B cell (primary cell): ENCODE measurements at regions not wholly inside any gene's neighbourhood (a gene's known extent, or its start where the extent isn't known, plus 50 kb on each side); places are given as distances from the start of the nearest gene placed in this dataset.

Experiments
- ATAC-seq: fragments of 200-7000 bp; cut with Tn5 transposase; one replicate; pipeline ENCODE4 v1.10.0; 2021; ENCODE audit warnings: low read depth, mild to moderate bottlenecking, moderate number of reproducible peaks, moderate library complexity
- CTCF ChIA-PET: fragments of 350-600 bp; sonication (Branson Sonifier 250); formaldehyde crosslinking; loops from one replicate; lab custom pipeline; 2021; ENCODE audit warnings: antibody characterized with exemption, inconsistent platforms; lab: Charles Lee
- POLR2A ChIA-PET: fragments of 350-600 bp; sonication (Branson Sonifier 250); formaldehyde crosslinking; loops from one replicate; lab custom pipeline; 2021; ENCODE audit warnings: antibody characterized with exemption; lab: Charles Lee
- DNase-seq: peaks from one replicate; pipeline ENCODE4 v3.0.0; 2013
- H2AFZ ChIP-seq: 2 replicates; pipeline ENCODE4 v1.6.1; 2012; ENCODE audit warnings: mild to moderate bottlenecking, low read depth, low read length; ENCODE audit not compliant: insufficient read depth, poor library complexity, severe bottlenecking
- H3K27ac ChIP-seq, 2 donors: 1 replicate in 1 of 2; 2 replicates in 1 of 2; pipeline ENCODE4 v1.5.1; 2012 to 2013; ENCODE audit warnings: low read length in 2 of 2, mild to moderate bottlenecking in 2 of 2, moderate library complexity in 1 of 2
- H3K27me3 ChIP-seq, 4 experiments: fragments of 200-600 bp in 1 of 4; sonication (generic) in 1 of 4; replicated peaks in 1 of 4; 1 replicate in 2 of 4; 2 replicates in 2 of 4; pipeline versions ENCODE4 v1.6.1 to v1.7.0; 2013 to 2016; ENCODE audit warnings: low read length in 3 of 4, mild to moderate bottlenecking in 2 of 4, mixed read lengths in 1 of 4, moderate library complexity in 1 of 4; ENCODE audit not compliant: insufficient read depth in 4 of 4, control insufficient read depth in 3 of 4; ENCODE audit errors: control extremely low read depth in 1 of 4
- H3K36me3 ChIP-seq, 2 experiments: replicated peaks in 1 of 2; 1 replicate in 1 of 2; 2 replicates in 1 of 2; pipeline versions ENCODE4 v1.6.1 to v1.7.1; 2013; ENCODE audit warnings: low read length in 1 of 2; ENCODE audit not compliant: insufficient read depth in 2 of 2, control insufficient read depth in 1 of 2; ENCODE audit errors: control extremely low read depth in 1 of 2, extremely low read depth in 1 of 2
- H3K4me1 ChIP-seq, 2 donors: fragments of 200-600 bp in 1 of 2; sonication (generic) in 1 of 2; 1 replicate in 1 of 2; 2 replicates in 1 of 2; pipeline versions ENCODE4 v1.5.1 to v1.6.1; 2013 to 2017; ENCODE audit warnings: low read length in 2 of 2; ENCODE audit not compliant: control insufficient read depth in 2 of 2, insufficient read depth in 2 of 2
- H3K4me2 ChIP-seq: replicated peaks from 2 replicates; pipeline ENCODE3; 2012; ENCODE audit warnings: mild to moderate bottlenecking, low read depth, low read length; ENCODE audit not compliant: poor library complexity, severe bottlenecking
- H3K4me3 ChIP-seq, 5 experiments: fragments of 200-600 bp in 1 of 5; sonication (generic) in 1 of 5; 1 replicate in 3 of 5; 2 replicates in 2 of 5; pipeline versions ENCODE4 v1.5.1 to v1.7.0; 2011 to 2016; ENCODE audit warnings: low read length in 4 of 5, mild to moderate bottlenecking in 4 of 5, low read depth in 2 of 5, control low read depth in 1 of 5, moderate library complexity in 1 of 5; ENCODE audit not compliant: insufficient read depth in 1 of 5; ENCODE audit errors: control extremely low read depth in 1 of 5, extremely low read depth in 1 of 5
- H3K79me2 ChIP-seq: fragments of 200-600 bp; sonication (generic); one replicate; pipeline ENCODE4 v1.6.0; 2016; ENCODE audit warnings: low read length; ENCODE audit not compliant: control insufficient read depth, insufficient read depth
- H3K9ac ChIP-seq: fragments of 200-600 bp; sonication (generic); 2 replicates; pipeline ENCODE4 v1.6.1; 2017; ENCODE audit warnings: mild to moderate bottlenecking, low read length, moderate library complexity
- H3K9me3 ChIP-seq, 3 donors: one replicate each; pipeline versions ENCODE4 v1.6.1 to v1.7.1; 2013; ENCODE audit warnings: low read length in 2 of 3; ENCODE audit not compliant: control insufficient read depth in 2 of 3, insufficient read depth in 1 of 3; ENCODE audit errors: control extremely low read depth in 1 of 3
- H4K20me1 ChIP-seq: 2 replicates; pipeline ENCODE4 v1.6.0; 2012; ENCODE audit warnings: mild to moderate bottlenecking, low read length; ENCODE audit not compliant: insufficient read depth, control insufficient read depth, poor library complexity, severe bottlenecking
- H3K27ac Mint-ChIP-seq: one replicate; pipeline ENCODE4 v1.8.0; 2021; ENCODE audit warnings: mixed read lengths
- H3K27me3 Mint-ChIP-seq: one replicate; pipeline ENCODE4 v1.8.0; 2021; ENCODE audit warnings: mixed read lengths
- H3K4me1 Mint-ChIP-seq: one replicate; pipeline ENCODE4 v1.8.0; 2021; ENCODE audit warnings: mixed read lengths
- H3K4me3 Mint-ChIP-seq: one replicate; pipeline ENCODE4 v1.8.0; 2021; ENCODE audit warnings: mixed read lengths
- H3K9me3 Mint-ChIP-seq: one replicate; pipeline ENCODE4 v1.8.0; 2022; ENCODE audit warnings: mixed read lengths; ENCODE audit not compliant: insufficient read depth
- CTCF ChIP-seq: fragments of 200-600 bp; IDR thresholded peaks from one replicate; pipeline ENCODE4 v1.8.0; 2022; ENCODE audit warnings: antibody characterized with exemption, mild to moderate bottlenecking
- EZH2 ChIP-seq: IDR thresholded peaks from 2 replicates; pipeline ENCODE4 v1.6.1; 2012; ENCODE audit warnings: borderline replicate concordance, low read depth, mild to moderate bottlenecking, moderate library complexity, low read length; ENCODE audit not compliant: insufficient read depth, poor library complexity, severe bottlenecking
- WGBS: methylation state at CpG from one replicate; pipeline ENCODE4 v1.1.5; 2013; ENCODE audit warnings: missing lambda C conversion rate; ENCODE audit not compliant: insufficient coverage; 5-methylcytosine and 5-hydroxymethylcytosine counted together
- intact Hi-C: fragments of 100-400 bp; cut with micrococcal nuclease; formaldehyde crosslinking; loops from one replicate; pipeline ENCODE4 v1.10.0; 2022

- POLR2A ChIA-PET, result interaction anchor here (0.5 kb wide), 1 partner anchor 471 kb away, joined by 3 read pairs; no protein-coding TSS in a partner anchor
- H2AFZ ChIP-seq, result no peak overlapping the region
- Mint-ChIP-seq H3K4me1 (no peaks in the 10 kb centered on the region), H3K9me3 (no peaks in the 10 kb centered on the region), H3K27me3 (no peaks in the 10 kb centered on the region), H3K27ac (no peak overlapping the region), H3K4me3 (no peak overlapping the region)
- no peaks in the 10 kb centered on the region for H3K27me3 ChIP-seq
- H3K79me2 ChIP-seq, result no peaks in the 10 kb centered on the region
- H3K4me1 ChIP-seq, result no peaks in the 10 kb centered on the region
- H4K20me1 ChIP-seq, result no peaks in the 10 kb centered on the region
- no peak overlapping the region for H3K27ac ChIP-seq
- ATAC-seq (no peak), DNase-seq (no peak)
- H3K9ac ChIP-seq, result no peak overlapping the region
- H3K4me2 ChIP-seq, result no peak overlapping the region
- H3K4me3 ChIP-seq, result no peak overlapping the region
- 92% methylated on average over 17 of the region's 24 CpGs for WGBS
- H3K36me3 ChIP-seq, result no peaks in the 10 kb centered on the region
- intact Hi-C loops, result no loop called here
- H3K9me3 ChIP-seq, result no peaks in the 10 kb centered on the region
- CTCF ChIA-PET, result no interaction called here
- TF ChIP-seq CTCF (no peak), EZH2 (no peak)
Observed at GRCh38 chr6:170232186-170233002, 58.5 kb downstream of the DLL1 start.
